AG20443 (cell line): ENCODE measurements at regions not wholly inside any gene's neighbourhood (a gene's known extent, or its start where the extent isn't known, plus 50 kb on each side); places are given as distances from the start of the nearest gene placed in this dataset.
"Not testable (repeated sequence)": the region's sequence is repeated elsewhere in the genome, so short reads cannot be mapped to it uniquely, and the experiment has no call there.

Source experiments
- DNase-seq: peaks from one replicate; pipeline ENCODE4 v3.0.0; 2012; ENCODE audit warnings: low spot score, mixed read lengths

- DNase-seq: no peak
Measured at GRCh38 chr12:127944211-127944899, 322.6 kb upstream of the TMEM132C start.

GRCh38 chr12:127957001-127957660, 309.8 kb upstream of the TMEM132C start:
- peak; percentile 21 for DNase-seq

GRCh38 chr12:127962303-127962702, 304.7 kb upstream of the TMEM132C start:
- no peak for DNase-seq

- no peak for DNase-seq
Measured at GRCh38 chr12:127963933-127964332, 303.0 kb upstream of the TMEM132C start.

- no peak for DNase-seq
Measured at GRCh38 chr12:127964717-127965116, 302.3 kb upstream of the TMEM132C start.

- no peak for DNase-seq
Measured at GRCh38 chr12:127966331-127966730, 300.6 kb upstream of the TMEM132C start.

GRCh38 chr12:127970491-127970890, 296.5 kb upstream of the TMEM132C start:
- DNase-seq: no peak

GRCh38 chr12:127980585-127980984, 286.4 kb upstream of the TMEM132C start:
- no peak for DNase-seq

GRCh38 chr12:127981875-127982274, 285.1 kb upstream of the TMEM132C start:
- no peak for DNase-seq

- not testable (repeated sequence) for DNase-seq
Measured at GRCh38 chr12:127983213-127983791, 283.7 kb upstream of the TMEM132C start.

GRCh38 chr12:127984386-127985055, 282.4 kb upstream of the TMEM132C start:
- no peak for DNase-seq

GRCh38 chr12:127987199-127987901, 279.6 kb upstream of the TMEM132C start:
- peak; percentile 23 for DNase-seq

GRCh38 chr12:127991485-127991884, 275.5 kb upstream of the TMEM132C start:
- DNase-seq: no peak

- DNase-seq: no peak
Measured at GRCh38 chr12:127998988-127999387, 268.0 kb upstream of the TMEM132C start.

GRCh38 chr12:128004383-128004938, 262.5 kb upstream of the TMEM132C start:
- DNase-seq: no peak

- DNase-seq: no peak
Measured at GRCh38 chr12:128007250-128007649, 259.7 kb upstream of the TMEM132C start.

GRCh38 chr12:128008341-128008740, 258.6 kb upstream of the TMEM132C start:
- DNase-seq: no peak

- no peak for DNase-seq
Measured at GRCh38 chr12:128009108-128009507, 257.9 kb upstream of the TMEM132C start.

GRCh38 chr12:128012110-128012509, 254.9 kb upstream of the TMEM132C start:
- no peak for DNase-seq

- DNase-seq: no peak
Measured at GRCh38 chr12:128015276-128015675, 251.7 kb upstream of the TMEM132C start.

GRCh38 chr12:128018067-128018466, 248.9 kb upstream of the TMEM132C start:
- no peak for DNase-seq

GRCh38 chr12:128019996-128020544, 246.9 kb upstream of the TMEM132C start:
- DNase-seq: no peak
